HG03558 (cell line): ENCODE measurements at regions not wholly inside any gene's neighbourhood (a gene's known extent, or its start where the extent isn't known, plus 50 kb on each side); places are given as distances from the start of the nearest gene placed in this dataset.
A peak's percentile ranks its signal among the peaks of the same experiment; 100 is the strongest.

Experiments
- ATAC-seq: cut with Tn5 transposase; IDR thresholded peaks from one replicate; pipeline ENCODE4 v1.9.1; 2021; ENCODE audit warnings: moderate number of reproducible peaks; ENCODE audit not compliant: unreplicated experiment; ENCODE audit errors: extremely low read depth

DNA sequence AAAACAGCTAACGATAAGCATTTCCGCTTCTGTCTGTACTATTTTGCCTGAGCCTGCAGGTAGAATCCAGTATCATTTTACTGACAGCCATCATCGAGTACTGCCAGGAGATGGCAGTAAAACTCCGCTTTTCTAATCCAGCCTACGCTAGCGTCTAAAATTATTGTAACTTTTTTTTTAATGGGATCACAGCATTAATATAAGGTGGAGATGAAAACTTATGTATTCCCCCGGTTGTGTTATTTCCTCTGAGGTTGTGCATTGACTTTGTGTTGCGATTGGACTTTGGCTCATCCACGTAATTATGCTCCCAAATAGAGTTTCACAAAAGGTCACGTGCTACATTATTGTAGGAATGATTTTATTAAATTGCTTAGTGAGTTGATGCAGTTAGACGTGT is 248.1 kb downstream of the C4orf33 start:
- ATAC-seq: no peak

DNA sequence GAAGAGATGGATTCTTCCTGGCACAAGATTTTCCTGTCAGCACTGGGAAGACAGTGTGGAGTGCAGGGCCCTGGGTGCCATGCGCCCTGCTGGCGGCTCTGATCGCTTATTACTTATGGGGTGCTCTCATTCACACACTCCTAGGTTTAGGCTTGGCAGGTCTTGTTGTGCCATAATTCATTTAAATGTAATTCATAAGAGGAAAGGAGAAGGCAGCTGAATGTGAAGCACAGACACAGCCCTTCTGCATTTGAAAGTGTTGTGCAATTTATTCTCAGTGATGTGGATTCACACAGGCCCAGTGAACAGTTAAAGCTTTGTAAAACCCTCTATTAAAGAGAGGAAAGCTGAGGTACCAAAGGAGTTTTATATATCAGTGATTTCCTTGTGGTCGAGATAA is 249.7 kb downstream of the C4orf33 start:
- no peak for ATAC-seq

DNA sequence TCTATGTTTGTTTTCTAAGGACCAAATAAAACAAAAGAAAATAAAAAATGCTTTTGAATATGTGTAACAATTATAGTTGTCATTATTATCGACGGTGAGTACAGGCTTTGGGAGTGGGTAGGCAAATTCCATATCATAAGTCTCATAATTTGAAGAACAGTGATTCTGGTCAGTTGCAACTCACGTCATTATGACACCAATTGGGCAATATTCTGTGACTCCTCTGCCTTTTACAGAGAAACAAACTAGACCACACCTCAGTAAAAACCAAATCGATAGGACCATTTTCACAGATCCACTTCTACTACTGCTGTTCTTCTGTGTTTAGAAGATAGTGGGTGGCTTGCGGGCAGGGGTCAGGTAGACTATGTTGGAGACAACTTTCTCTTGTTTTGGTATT is 250.1 kb downstream of the C4orf33 start:
- no peak for ATAC-seq

DNA sequence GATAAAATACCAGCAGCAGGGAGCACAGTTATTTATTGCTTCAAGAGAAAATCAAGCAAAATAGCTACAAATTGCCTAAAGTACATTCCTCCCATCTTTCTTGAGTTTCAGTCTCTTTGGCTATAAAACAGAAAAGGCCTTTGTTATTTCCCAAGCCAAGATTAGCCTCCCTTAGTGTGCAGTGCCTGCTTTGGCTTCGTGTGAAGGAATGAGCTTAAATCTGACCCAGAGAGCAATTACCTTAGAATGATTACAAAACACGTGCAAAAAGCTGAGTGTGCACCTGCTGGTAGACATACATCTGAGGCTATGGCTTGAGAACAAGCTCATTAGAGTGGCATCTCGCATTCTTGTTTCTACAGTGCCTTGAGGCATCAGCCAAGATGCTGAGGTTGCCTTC is 250.8 kb downstream of the C4orf33 start:
- ATAC-seq: no peak

DNA sequence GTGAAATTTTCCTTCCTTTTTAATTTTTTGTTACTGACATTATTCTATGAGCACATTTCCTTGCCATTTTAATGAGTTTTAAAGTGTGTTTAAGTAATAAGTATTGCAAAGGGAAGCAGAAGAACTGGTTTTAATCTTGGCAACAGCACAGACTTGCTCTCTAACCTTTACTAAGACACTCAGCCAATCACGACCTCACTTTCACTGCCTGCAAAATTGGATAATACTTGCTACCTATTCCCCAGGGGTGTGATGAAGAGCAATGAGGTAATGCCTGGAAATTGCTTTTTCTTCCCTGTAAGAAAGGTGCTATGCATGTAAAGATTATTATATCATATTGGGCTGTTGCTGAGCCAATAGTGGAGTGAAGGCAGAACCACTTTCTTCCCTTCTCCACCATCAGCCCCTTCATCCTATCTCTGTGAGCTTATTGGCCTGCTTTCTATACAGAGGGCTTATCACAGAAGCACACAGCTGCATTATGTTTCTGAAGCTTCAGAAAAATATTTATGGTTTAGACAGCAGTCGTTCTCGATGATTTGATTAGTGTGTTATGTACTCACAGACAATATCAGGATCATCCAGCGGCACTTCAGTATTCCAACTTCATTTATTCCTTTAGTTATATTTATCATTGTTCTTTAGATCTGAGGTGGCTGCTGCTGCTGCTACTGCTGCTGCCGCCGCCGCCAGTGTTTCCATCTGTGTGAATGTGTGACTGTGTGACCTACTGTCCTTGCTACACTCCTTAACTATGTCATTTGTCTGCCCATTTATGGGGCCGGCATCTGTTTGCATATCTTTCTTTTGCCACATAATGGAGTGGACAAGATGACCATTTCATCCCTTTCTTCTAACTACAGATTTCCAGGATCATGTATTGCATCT is 255.1 kb downstream of the C4orf33 start:
- no peak for ATAC-seq

DNA sequence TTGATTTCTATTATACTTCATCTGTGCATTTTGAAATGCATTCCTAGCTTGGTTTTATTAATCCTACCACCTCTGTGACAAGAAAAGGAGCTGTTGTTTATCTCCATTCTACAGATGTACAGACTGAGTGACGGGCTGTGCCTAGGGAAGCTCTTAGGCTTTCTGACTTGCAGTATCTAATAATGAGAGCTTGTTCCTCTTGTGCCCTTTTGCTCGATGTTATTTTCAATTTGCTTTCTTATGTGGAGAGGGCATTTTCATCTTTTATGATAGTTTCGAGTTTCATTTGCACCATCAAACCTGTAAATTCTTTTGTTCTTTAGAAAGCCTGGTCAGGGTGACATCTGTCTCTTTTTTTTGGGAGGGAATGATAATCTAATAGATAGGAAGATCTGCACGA is 256.5 kb downstream of the C4orf33 start:
- no peak for ATAC-seq

DNA sequence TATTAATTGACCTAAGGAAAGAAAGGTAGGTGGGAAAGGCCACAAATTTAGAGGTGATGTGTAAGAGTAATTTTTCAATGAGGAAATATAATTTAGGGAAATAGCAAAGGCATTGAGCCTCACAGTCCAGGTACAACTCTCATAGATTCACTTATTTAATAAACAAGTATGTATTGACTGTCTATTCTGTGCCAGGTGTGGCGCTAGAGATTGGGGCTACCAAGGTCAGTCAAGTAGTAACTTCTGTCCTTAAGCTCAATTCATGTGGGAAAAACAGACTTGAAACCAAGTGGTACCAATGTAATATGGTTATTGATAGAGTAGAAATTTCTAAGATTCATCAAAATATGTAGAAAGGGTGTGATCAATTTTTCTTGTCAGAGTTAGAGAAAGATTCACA is 257.5 kb downstream of the C4orf33 start:
- ATAC-seq: no peak

DNA sequence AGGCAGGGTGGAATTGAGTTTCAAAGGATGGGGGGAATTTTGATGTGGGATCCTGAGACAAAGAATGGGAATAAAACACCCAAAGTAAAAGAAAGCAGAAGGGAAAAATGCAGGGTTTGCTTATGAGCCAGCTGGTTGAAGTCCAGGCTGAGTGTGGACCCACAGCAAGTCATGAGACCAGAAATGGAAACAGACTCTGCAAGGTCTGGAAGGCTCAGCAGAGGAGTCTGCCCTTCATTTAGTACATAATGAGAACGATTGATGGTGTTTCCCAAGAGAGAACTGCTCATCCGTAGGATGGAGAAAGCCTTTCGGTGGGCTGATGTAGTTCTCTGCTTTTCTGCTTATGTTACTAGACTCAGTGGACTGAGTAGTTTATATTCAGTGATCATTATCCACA is 259.1 kb downstream of the C4orf33 start:
- no peak for ATAC-seq

DNA sequence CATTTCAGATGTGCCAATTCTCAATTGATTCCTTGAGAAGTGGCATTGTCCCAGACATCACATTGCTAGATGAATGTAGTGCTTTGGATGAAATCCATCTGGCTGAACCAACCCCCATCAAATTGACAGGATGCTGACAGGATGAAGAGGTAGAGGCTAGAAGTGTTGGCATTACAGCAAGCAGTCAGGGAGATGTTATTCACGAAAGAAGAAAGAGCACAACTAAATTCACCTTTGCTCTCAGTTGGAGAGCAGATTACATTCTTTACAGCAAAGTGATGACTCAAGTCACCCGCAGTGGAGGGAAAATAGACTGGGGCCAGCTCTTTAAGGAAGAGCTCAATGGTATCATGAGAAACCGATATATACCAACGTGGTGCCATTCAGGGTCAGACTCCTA is 259.6 kb downstream of the C4orf33 start:
- no peak for ATAC-seq

DNA sequence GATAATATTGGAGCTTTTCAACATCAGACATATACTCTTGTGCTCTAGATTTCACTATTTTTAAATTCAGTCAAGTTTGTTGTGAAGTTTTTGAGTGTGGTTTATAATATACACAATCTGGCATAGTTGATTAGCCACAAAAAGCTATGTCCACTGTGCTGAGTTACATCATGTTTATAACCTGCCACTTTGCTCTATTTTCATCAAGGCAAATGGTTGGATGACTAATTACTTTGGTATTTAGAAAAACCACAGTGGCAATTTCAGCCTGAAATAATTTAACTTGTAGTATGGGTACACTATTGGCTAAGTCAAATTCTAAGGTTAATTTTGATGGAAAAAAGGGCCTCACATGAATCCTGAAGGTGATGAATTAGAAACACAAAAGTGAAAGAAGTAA is 262.6 kb downstream of the C4orf33 start:
- ATAC-seq: no peak

DNA sequence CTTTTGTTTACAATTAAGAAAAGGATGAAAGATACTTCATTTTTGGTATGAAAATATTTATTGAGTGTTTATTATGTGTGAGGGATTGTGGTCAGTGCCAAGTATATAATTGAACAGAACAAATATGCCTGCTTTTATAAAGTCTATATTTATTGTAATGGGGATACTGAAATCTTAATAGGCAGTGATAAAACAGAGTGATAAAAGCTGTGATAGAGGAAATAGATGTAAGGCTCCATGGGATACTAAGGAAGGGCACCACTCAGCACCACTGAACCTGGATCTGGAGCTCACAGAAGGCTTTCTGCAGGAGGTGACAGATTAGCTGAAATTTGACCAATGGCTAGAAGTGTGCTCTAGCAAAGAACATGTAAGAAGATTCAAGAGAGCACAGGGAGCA is 263.5 kb downstream of the C4orf33 start:
- no peak for ATAC-seq

DNA sequence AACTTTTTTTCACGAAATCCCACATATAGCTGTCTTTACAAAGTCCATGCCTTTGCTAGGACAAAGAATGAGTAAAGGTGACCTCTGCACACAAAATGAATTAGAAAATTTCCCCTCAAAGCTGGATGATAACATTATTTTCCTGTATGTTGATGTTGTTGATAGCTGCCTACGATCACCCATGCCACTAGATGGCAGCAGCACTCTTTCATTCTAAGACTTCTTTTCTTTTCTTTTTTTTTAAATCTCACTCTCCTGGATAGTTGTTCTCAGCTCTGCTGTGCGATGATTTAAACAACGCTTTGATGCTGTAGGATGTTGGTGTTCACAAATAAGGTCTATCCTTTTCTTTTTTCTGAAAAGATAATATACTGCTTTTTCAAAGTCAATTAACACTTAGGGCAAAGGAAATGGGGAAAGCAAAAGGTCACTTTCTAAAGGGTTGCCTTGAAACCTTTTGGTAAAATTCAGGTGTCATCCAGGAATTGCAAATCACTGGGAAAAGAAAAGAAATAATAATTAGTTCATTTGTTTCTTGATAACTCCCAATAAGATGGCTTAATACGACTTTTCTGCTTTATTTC is 266.8 kb downstream of the C4orf33 start:
- peak; percentile 91 for ATAC-seq

DNA sequence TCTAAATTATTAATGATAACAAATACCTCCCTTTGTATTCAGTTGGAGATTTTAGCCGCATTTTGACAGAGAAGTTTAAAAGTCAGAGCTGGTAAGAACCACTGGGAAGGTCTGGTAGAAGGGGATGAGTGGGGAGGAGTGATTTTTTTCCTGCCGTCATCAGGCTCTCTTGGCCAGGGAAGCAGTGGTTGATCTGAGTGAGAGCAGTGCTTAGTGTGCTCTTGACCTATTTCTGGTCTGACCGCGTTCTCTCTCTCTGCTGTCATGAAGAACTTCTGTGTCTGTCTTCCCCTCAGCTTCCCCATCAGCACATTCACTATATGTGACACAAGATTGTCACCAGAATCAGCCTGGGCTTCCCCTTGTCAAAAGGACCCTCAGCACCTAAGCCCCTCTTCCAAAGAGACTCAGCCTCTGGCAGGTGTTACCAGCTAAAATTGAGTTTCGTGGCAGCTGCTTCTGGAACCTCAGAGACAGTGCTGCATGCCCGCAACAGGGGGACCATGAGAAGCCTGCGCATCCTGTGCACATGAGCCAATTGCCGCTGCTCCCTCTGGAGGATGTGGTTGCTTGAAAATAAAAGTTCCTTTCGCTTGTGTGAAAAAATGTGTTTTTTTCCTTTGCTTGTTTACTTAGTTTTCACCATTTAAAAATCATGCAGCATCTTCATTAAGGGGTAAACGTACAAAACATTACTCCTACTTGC is 268.9 kb downstream of the C4orf33 start:
- ATAC-seq: no peak

DNA sequence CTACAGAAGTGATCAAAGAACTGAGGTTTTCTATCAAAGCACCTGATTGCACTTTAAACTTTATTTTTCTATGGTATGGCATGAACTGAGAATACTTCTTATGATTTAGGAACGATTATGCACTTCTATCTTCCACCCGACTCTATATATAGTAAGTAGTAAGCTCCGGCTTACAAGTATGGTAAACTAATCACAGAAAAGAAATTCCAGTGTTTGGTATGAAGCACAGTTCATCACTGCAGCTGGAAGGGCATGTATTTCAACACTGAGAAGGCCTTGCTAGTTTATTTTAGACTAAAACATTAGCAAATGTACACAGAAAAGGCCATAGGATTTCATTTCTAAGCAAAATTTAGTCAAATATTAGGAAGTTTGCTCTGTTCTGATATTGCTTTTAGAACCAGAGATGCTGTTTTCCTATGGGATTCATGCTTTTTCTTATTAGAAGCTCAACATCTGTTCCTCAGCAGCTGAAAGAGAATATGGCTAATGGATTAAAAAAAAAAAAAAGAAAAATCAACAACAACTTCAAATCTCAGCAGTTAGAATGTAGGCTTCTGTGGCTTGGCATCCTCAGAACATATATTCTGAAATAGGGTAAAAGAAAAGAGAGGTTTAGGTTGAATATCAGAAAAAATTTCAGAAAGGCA is 273.5 kb downstream of the C4orf33 start:
- no peak for ATAC-seq

DNA sequence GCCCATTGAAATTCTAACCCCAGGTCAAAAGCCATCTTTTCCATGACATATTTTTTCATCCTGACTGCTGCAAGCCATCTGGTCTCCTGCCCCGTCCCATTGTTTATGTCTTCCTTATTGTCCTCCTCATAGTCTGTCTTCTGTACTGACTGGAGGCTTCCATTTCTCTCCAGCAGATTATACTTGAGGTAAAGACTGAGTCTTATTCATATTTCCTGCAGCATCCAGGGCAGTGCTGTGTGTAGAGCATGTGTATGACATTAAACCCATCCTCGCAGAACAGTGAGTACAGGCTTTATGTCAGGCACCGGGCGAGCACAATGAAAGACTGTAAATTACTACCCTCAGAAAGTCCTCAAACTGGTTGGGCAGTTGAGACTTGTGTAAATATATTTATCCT is 275.1 kb downstream of the C4orf33 start:
- ATAC-seq: no peak

DNA sequence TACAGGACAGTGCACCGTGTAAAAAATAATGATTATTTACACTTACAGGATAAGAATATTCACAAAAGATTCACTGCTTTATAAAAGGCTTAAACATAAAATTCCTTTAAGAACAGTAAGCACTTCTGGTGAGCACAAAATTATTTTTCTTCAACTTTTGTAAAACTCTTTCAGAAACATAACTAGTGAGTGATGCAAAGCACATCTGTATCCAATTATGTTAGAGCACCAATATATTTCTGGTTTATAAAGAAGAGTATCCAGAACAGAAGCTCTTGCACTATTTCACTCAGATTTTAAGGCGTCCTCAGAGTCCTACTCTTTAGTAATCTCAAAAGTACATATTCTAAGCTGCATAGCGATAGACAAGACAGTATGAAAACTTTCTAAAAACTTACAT is 276.0 kb downstream of the C4orf33 start:
- ATAC-seq: no peak

DNA sequence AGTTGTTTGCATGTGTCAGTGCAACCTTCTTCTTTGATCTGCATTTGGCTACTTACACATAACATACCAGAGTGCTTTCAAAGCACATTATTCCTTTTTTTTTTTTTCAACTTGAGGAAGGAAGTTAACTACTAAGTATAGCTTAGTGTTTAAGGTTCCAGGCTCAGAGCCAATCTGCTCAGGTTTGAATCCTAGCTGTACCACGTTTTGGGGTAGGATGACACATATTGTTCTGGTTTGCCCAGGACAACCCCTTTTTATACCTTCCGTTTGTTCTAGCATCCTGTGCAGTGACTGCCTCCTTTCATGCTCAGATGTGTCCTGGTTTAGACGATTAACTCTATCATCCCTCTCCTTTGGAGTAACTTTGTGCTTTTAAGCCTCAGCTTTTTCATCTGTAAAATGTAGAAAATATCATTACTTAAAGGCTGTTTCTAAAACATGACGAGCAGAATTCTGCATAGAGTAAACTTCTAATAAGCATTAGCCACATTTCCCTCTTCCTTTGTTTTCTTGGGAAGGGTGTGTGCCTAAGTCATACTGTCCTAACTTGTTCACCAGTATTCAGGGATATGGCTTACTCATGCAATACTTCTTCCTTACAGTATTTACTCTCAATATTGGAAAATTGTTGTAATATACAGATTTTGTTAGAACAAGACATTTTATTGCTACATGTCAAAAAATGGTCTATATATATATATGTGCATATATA is 281.3 kb downstream of the C4orf33 start:
- no peak for ATAC-seq

DNA sequence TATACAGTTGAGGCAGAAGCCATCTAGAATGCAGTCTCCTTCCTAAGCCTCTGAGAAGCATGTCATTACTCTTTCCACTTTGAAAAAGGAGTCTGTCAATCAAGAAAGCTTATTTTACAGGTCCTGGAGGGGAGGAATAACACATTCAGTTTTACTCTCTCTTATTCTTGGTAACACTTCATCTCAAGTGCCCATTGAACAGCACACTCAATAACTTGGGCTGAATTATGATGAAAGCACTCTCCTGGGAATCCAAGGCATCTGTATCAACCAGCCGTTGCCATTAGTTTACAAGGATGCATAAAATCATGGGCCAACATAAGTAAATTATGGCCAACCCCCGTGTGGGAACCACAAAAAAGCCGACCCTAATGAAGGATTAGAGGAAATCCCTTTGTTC is 282.4 kb downstream of the C4orf33 start:
- no peak for ATAC-seq

DNA sequence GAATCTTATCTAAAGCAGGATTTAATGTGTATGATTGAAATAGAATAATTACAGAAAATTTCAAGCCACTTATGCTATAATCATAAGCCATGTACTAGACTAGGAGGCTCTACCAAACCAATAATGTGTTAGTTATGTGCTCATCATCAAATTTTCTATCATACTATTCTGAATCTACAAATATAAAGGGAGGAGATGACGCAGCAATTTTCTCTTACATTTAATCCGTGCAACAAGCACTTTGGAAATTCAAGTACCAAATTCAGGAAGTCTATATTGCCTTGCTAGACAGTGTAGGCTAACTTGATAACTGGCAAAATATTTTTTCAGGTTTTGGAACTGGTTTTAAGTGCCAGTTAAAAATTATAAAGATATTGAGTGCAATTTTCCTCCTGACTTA is 283.5 kb downstream of the C4orf33 start:
- ATAC-seq: no peak

DNA sequence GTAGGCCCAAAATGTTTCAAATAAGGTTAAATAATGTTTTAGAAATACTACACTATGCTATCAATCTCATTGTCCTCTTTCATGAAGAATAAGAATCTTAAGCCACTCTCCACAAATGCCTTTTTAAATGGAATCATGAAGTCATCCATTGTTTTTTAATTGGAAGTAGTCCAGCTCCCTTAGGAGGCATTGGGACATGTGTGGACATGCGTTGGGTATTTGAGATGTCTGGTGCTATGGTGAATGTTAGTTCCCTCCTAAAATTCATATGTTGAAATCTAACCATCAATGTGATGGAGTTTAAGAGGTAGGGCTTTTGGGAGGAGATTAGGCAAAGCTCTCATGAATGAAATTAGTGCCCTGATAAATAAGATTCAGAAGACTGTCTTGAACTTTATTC is 289.0 kb downstream of the C4orf33 start:
- no peak for ATAC-seq
